T47D (cell line): ENCODE measurements at regions not wholly inside any gene's neighbourhood (a gene's known extent, or its start where the extent isn't known, plus 50 kb on each side); places are given as distances from the start of the nearest gene placed in this dataset.

Source experiments
- DNase-seq, 2 experiments: peaks; one replicate each; pipeline versions ENCODE4 v3.0.0 to v3.0.0-alpha.2; 2011 to 2012; ENCODE audit warnings: low read depth in 1 of 2, low spot score in 1 of 2
- JUND ChIP-seq: IDR thresholded peaks from 2 replicates; pipeline ENCODE4 v1.6.1; 2012; ENCODE audit warnings: low read depth
- in situ Hi-C: cut with HindIII; loops from 2 replicates; pipeline ENCODE4 v1.10.0; 2016; ENCODE audit warnings: low sequenced_read_pairs, low pct_unique_long_range_greater_than_20kb

GRCh38 chr17:6313835-6314234 lies 121.1 kb downstream of the AIPL1 start:
- in situ Hi-C loops = no loop called here
- no peak for DNase-seq
- TF ChIP-seq JUND = no peak

- in situ Hi-C loops = no loop called here
- TF ChIP-seq JUND = no peak
- no peak for DNase-seq
These were observed 128.1 kb downstream of the AIPL1 start for GRCh38 chr17:6306820-6307219.

DNA sequence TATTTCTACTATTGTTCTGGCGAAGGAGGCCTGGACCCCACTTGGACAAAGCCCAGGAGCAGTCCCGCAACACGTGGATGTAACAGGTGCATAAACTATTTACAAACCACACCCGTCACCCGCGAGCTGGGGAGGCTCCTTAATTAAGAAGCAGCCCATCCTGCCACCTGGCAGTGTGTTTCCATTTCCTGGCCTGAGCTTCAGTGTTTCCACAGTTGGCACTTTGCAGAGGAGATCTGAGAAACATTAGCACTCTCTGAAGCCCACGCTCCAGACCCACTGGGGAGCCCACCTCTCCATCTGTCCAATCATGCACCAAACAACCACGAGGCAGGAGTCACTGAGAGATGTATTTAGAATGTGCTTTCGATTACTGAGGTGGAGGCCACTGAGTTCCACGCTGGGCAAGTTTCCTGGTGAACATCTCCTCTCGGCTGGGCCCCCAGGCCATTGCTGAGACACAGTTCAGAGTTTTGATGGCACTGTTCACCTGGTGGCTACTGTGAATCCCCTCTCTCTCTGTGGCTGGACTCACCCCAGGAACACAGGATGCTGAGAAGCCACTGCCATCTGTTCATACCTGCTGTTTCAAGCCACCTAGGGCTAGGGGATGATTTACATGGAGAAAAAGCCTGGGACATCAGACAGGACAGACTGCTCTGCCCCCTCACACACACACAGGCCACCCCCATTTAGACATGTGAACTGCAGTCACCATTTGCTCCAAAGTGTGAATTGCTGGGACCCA lies 129.1 kb downstream of the AIPL1 start:
- TF ChIP-seq JUND = no peak
- no peak for DNase-seq
- in situ Hi-C loops = no loop called here

DNA sequence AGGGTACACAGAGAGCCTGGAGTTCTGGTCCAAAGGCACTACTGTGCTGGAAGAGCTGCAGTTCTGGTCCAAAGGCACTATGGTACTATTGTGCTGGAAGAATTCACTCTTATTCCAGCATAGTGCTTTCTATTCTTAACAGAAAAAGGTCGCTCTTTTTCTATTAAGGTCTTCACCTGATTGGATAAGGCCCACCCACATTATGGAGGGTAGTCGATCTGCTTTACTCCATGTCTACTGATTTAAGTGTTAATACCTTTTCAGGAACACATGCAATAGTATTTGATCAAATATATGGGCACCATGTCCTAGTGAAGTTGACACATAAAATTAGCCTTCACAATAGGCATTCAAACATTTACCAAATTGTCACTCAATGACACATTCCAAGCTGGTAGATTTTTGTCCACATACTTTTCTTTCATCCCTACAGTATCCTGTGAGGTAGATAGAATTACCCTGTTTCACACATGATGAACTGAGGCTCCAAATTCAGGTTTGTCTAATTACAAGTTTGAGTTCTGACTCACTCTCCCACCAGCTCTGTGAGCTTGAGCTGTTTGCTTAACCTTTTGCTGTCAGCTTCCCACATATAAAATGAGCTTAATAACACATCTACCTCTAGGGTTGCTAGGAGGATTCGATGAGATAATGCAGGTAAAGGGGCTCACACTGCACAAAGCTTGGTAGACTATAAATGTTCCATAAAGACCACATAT lies 129.9 kb downstream of the AIPL1 start:
- TF ChIP-seq JUND = no peak
- no peak for DNase-seq
- in situ Hi-C loops = no loop called here

DNA sequence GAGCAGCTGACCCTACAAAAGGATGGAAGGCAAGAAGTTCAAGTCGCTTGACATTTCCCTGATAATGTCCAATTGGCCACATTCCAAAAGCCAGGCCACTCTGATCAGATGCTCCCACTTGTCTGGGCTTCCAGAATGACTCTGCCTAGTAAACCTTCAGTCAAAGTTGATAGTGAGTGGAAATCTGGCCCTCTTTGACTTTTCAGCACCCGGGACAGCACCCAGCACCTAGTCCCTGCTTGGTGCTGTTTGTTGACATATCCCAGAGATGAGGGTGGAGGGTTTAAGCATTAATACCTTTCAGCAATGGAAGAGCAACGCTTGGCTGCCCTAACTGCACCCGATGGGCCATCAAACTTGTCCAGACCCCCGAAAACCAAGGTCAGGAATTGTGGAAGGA lies 131.3 kb downstream of the AIPL1 start:
- peak; percentile 35 to 52 for DNase-seq
- no peak for TF ChIP-seq JUND
- in situ Hi-C loops = no loop called here

DNA sequence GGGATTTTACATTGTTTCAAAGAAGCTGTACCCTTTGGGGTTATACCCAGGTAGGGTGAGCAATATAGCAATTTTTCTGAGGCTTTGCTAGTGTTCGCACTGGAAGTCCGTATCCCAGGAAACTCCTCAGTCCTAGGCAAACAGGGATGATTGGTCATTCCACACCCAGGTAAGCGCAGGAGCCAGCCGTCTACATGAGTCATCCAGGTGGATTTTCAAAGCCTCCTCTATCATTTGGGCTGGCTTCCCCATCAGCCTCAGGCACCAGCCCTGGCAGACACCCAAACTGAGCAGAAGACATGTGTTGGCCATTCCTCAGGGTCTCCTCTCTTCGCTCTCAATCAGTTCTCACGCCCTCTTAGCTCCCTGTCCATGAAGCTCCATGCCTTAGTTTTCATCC lies 135.6 kb downstream of the AIPL1 start:
- no peak for DNase-seq
- in situ Hi-C loops = no loop called here
- no peak for TF ChIP-seq JUND

DNA sequence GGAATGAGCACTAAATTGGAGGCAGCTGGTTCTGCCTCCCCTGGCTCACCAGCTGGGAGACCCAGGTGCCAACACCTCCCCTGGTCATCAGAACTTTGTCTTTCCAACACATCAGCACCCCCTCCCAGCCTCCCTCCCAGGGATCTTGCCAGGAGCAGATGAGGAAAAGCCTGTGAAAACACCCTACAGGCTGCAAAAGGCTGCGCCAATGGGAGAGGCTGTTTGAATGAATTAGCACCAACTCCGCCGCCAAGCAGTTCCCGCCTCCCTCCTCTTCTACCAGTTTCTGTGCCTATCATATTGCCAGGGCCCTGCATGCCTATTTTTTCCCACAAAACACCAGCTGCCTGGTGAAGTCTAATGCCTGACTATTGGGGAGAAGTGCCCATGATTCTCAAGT lies 137.0 kb downstream of the AIPL1 start:
- no peak for TF ChIP-seq JUND
- DNase-seq = no peak
- in situ Hi-C loops = no loop called here

DNA sequence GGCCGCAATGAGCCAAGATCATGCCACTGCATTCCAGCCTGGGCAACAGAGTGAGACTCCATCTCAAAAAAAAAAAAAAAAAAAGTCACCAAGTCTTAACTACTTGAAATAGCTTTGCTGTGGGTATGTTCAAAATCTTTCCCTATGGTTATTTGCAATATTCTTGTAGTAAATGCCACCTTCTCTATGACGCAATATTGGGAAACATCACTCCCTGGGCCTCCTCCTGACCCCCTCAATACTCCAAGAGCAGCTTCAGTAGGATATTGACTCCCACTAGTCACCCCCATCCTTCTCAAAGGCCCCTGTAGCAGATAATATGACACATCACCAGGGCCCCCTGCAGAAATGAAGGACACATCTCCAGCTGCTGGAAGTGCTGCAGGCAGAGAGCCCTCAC lies 137.8 kb downstream of the AIPL1 start:
- no peak for DNase-seq
- in situ Hi-C loops = no loop called here
- no peak for TF ChIP-seq JUND

DNA sequence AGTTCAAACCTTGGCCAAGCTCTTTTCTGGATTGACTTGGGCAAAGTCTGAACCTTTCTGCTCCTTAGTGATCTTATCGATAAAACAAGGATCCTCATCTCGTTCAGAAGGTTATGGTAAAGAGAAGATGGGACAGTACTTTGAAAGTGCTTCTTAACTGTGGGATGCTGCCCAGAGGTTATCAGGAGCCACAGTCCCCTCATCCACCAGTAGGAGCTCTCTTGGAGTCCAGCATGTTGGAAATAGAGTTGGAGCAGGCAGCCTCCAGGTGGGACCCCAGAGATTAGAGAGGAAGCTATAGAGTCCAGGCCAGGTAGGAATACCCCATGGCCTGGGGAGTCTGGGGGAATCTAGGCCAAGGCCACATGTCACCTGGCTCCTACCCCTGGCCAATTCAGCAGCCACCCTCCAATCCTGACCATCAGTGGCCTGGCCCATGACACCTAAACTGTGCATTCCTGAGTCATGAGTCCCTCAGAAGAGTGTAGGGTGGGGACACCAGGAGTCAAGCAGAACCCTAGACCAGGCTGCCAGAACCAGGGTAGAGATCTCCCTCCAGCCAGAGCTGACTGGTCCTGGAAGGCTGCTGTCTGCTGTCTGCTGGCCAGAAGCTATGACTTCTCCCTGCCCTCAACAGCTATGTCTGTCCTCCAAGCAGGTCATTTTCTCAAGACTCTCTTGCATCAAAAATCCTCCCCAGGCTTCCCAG lies 144.3 kb downstream of the AIPL1 start:
- in situ Hi-C loops = no loop called here
- TF ChIP-seq JUND = no peak
- DNase-seq = no peak

- no peak for TF ChIP-seq JUND
- no peak for DNase-seq
These were observed 148.7 kb downstream of the AIPL1 start for GRCh38 chr17:6286233-6286632.

DNA sequence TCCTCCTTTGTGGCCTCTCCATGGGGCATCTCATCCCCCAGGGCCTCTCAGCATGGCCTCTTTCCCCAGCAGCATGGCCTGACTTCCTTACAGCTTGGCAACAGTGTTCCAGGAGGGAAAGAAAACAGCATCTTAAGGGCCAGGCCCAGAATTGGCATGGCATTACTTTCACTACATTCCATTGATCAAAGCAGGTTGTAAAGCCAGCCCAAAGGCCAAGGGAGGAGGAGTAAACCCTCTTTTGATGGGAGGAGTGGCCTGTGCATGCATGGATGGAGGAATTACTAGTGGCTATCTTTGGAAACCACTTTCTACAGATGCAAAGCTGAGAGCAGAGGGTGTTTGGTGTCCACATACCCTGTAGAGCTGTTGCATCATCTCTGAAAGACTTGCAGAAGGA lies 149.4 kb downstream of the AIPL1 start:
- no peak for TF ChIP-seq JUND
- in situ Hi-C loops = no loop called here
- DNase-seq = no peak

More at GRCh38 chr17:6286233-6286632, 148.7 kb downstream of the AIPL1 start:
- in situ Hi-C loops = no loop called here

DNA sequence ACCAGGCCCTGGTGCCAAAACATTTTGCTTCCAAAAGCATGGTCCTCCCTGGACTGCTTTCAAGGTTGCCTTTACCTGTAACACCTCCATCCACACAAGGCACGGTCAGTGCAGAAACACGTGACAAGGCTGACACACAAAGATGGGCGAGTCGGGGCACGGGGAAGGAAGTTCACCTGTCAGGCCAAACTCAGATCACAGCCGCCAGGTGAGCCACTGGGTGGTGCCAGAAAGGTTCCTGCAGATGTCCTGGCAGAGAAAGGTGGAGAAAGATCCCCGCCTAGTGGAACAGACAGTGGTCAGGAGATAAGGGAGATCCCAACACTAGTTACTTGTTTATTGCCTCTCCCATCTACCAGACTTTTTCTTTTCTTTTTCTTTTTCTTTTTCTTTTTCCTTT lies 155.3 kb downstream of the AIPL1 start:
- in situ Hi-C loops = no loop called here
- no peak for TF ChIP-seq JUND
- peak in 1 of 2 experiments; percentile 50 for DNase-seq

- in situ Hi-C loops = no loop called here
- no peak for DNase-seq
- no peak for TF ChIP-seq JUND
These were observed 156.5 kb downstream of the AIPL1 start for GRCh38 chr17:6278376-6278775.
